Caco-2 (cell line): ENCODE measurements at regions not wholly inside any gene's neighbourhood (a gene's known extent, or its start where the extent isn't known, plus 50 kb on each side); places are given as distances from the start of the nearest gene placed in this dataset.
"Not testable (repeated sequence)": the region's sequence is repeated elsewhere in the genome, so short reads cannot be mapped to it uniquely, and the experiment has no call there.

Source experiments
- BruUV-seq: library from RNA; stranded (reverse); fragments of 400-500 nt; replicated peaks from 2 replicates; lab custom pipeline; 2021; lab: Mats Ljungman, UMichigan
- CTCF ChIA-PET: fragments of 300-600 bp; sonication (Branson Sonifier 250); formaldehyde crosslinking; loops from one replicate; lab custom pipeline; 2022; ENCODE audit warnings: antibody characterized with exemption; lab: Charles Lee
- POLR2A ChIA-PET: fragments of 300-600 bp; sonication (Branson Sonifier 250); formaldehyde crosslinking; loops from one replicate; lab custom pipeline; 2022; ENCODE audit warnings: antibody characterized with exemption; lab: Charles Lee
- DNase-seq, 2 experiments: peaks; one replicate each; pipeline versions ENCODE4 v3.0.0 to v3.0.0-alpha.2; 2020 to 2022
- H3K27me3 ChIP-seq: replicated peaks from 2 replicates; pipeline ENCODE4 v1.6.0; 2011; ENCODE audit warnings: low read length; ENCODE audit not compliant: control insufficient read depth, insufficient read depth
- H3K36me3 ChIP-seq: 2 replicates; pipeline ENCODE4 v1.5.1; 2011; ENCODE audit warnings: low read length; ENCODE audit not compliant: control insufficient read depth, insufficient read depth
- H3K4me1 ChIP-seq: fragments of 250-450 bp; sonication (Bioruptor Pico); 2 replicates; pipeline ENCODE4 v1.5.1; 2020; ENCODE audit warnings: mild to moderate bottlenecking
- H3K4me3 ChIP-seq: 2 replicates; pipeline ENCODE4 v1.5.1; 2011; ENCODE audit warnings: low read depth, mild to moderate bottlenecking, control low read depth, low read length
- H3K9me3 ChIP-seq: fragments of 250-450 bp; sonication (Bioruptor Pico); 2 replicates; pipeline ENCODE4 v1.5.1; 2020; ENCODE audit warnings: mild to moderate bottlenecking, moderate library complexity
- H3K27ac Mint-ChIP-seq: one replicate; pipeline ENCODE4 v1.8.0; 2022; ENCODE audit warnings: mixed read lengths; ENCODE audit not compliant: unreplicated experiment
- H3K27me3 Mint-ChIP-seq: one replicate; pipeline ENCODE4 v1.8.0; 2022; ENCODE audit warnings: mixed read lengths; ENCODE audit not compliant: insufficient read depth, unreplicated experiment
- H3K36me3 Mint-ChIP-seq: one replicate; pipeline ENCODE4 v1.8.0; 2022; ENCODE audit warnings: mild to moderate bottlenecking, mixed read lengths; ENCODE audit not compliant: insufficient read depth, unreplicated experiment
- H3K4me1 Mint-ChIP-seq: one replicate; pipeline ENCODE4 v1.8.0; 2022; ENCODE audit warnings: low read depth, mixed read lengths; ENCODE audit not compliant: unreplicated experiment
- H3K4me3 Mint-ChIP-seq: one replicate; pipeline ENCODE4 v1.8.0; 2022; ENCODE audit warnings: mild to moderate bottlenecking, moderate library complexity, mixed read lengths; ENCODE audit not compliant: unreplicated experiment
- H3K9me3 Mint-ChIP-seq: one replicate; pipeline ENCODE4 v1.8.0; 2022; ENCODE audit warnings: mixed read lengths; ENCODE audit not compliant: unreplicated experiment
- CTCF ChIP-seq, 2 experiments: fragments of 200-600 bp in 1 of 2; IDR thresholded peaks; 1 replicate in 1 of 2; 2 replicates in 1 of 2; pipeline versions ENCODE4 v1.5.1 to v1.8.0; 2011 to 2022; ENCODE audit warnings: antibody characterized with exemption in 1 of 2, control low read depth in 1 of 2, inconsistent platforms in 1 of 2, low read depth in 1 of 2, low read length in 1 of 2, mild to moderate bottlenecking in 1 of 2, moderate library complexity in 1 of 2; ENCODE audit not compliant: insufficient read depth in 1 of 2, severe bottlenecking in 1 of 2, unreplicated experiment in 1 of 2
- intact Hi-C: fragments of 100-400 bp; cut with micrococcal nuclease; formaldehyde crosslinking; loops from one replicate; pipeline ENCODE4 v1.10.0; 2022; ENCODE audit not compliant: unreplicated experiment

GRCh38 chr4:133264251-133264650 is 115.2 kb downstream of the PCDH10 start:
- H3K27me3 ChIP-seq, H3K9me3 ChIP-seq, H3K36me3 ChIP-seq, BruUV-seq, H3K9me3 Mint-ChIP-seq, H3K4me1 ChIP-seq, H3K4me3 ChIP-seq, H3K4me3 Mint-ChIP-seq, H3K27me3 Mint-ChIP-seq, POLR2A ChIA-PET, H3K36me3 Mint-ChIP-seq, H3K27ac Mint-ChIP-seq, H3K4me1 Mint-ChIP-seq, intact Hi-C loops, DNase-seq: not testable (repeated sequence)
- CTCF ChIA-PET = interaction anchor here (0.7 kb wide), 1 partner anchor 555 kb away, joined by 3 read pairs; no protein-coding TSS in a partner anchor

GRCh38 chr4:133263104-133263503 is 114.0 kb downstream of the PCDH10 start:
- H3K27me3 Mint-ChIP-seq = no peaks in the 10 kb centered on the region
- no peak for DNase-seq
- no peak for TF ChIP-seq CTCF (IDR thresholded peaks at IDR 0.05; ENCODE audit: insufficient read depth in 1 of 2, low read depth in 1 of 2, low read length in 1 of 2, severe bottlenecking in 1 of 2, unreplicated experiment in 1 of 2)
- H3K27me3 ChIP-seq = no peaks in the 10 kb centered on the region
- no peaks in the 10 kb centered on the region for H3K9me3 Mint-ChIP-seq
- H3K36me3 Mint-ChIP-seq = no peaks in the 10 kb centered on the region
- H3K4me3 Mint-ChIP-seq = no peak overlapping the region
- H3K9me3 ChIP-seq = no peaks in the 10 kb centered on the region
- CTCF ChIA-PET = interaction anchor here (0.6 to 0.9 kb wide), 2 partner anchors 116 to 156 kb away, joined by 3 to 5 read pairs; no protein-coding TSS in a partner anchor
- intact Hi-C loops = no loop called here
- POLR2A ChIA-PET = no interaction called here
- H3K4me1 ChIP-seq = no peaks in the 10 kb centered on the region
- no peaks in the 10 kb centered on the region for H3K4me1 Mint-ChIP-seq
- no peaks in the 10 kb centered on the region for H3K36me3 ChIP-seq
- no TSS peak for BruUV-seq
- no peak overlapping the region for H3K27ac Mint-ChIP-seq
- H3K4me3 ChIP-seq = no peak overlapping the region

GRCh38 chr4:133247861-133248260 is 98.8 kb downstream of the PCDH10 start:
- H3K27me3 ChIP-seq = no peaks in the 10 kb centered on the region
- no peaks in the 10 kb centered on the region for H3K36me3 Mint-ChIP-seq
- intact Hi-C loops = no loop called here
- POLR2A ChIA-PET = no interaction called here
- H3K36me3 ChIP-seq = no peaks in the 10 kb centered on the region
- peaks cover 4% of the 10 kb centered on the region for H3K27me3 Mint-ChIP-seq
- no peaks in the 10 kb centered on the region for H3K4me1 Mint-ChIP-seq
- no peak for TF ChIP-seq CTCF (IDR thresholded peaks at IDR 0.05; ENCODE audit: insufficient read depth in 1 of 2, low read depth in 1 of 2, low read length in 1 of 2, severe bottlenecking in 1 of 2, unreplicated experiment in 1 of 2)
- no peak overlapping the region for H3K27ac Mint-ChIP-seq
- no peaks in the 10 kb centered on the region for H3K9me3 ChIP-seq
- DNase-seq = no peak
- BruUV-seq = no TSS peak
- no peaks in the 10 kb centered on the region for H3K9me3 Mint-ChIP-seq
- CTCF ChIA-PET = no interaction called here
- H3K4me3 ChIP-seq = no peak overlapping the region
- H3K4me3 Mint-ChIP-seq = no peak overlapping the region
- H3K4me1 ChIP-seq = no peaks in the 10 kb centered on the region

GRCh38 chr4:133245226-133245625 is 96.1 kb downstream of the PCDH10 start:
- TF ChIP-seq CTCF (IDR thresholded peaks at IDR 0.05; ENCODE audit: insufficient read depth in 1 of 2, low read depth in 1 of 2, low read length in 1 of 2, severe bottlenecking in 1 of 2, unreplicated experiment in 1 of 2) = no peak
- intact Hi-C loops = no loop called here
- Mint-ChIP-seq H3K27ac (no peak overlapping the region), H3K4me1 (no peaks in the 10 kb centered on the region), H3K4me3 (no peak overlapping the region), H3K27me3 (peaks cover 4% of the 10 kb centered on the region), H3K9me3 (no peaks in the 10 kb centered on the region), H3K36me3 (no peaks in the 10 kb centered on the region)
- H3K4me1 ChIP-seq = no peaks in the 10 kb centered on the region
- H3K9me3 ChIP-seq = no peaks in the 10 kb centered on the region
- CTCF ChIA-PET = no interaction called here
- H3K27me3 ChIP-seq = no peaks in the 10 kb centered on the region
- no peak for DNase-seq
- BruUV-seq = no TSS peak
- POLR2A ChIA-PET = no interaction called here
- no peaks in the 10 kb centered on the region for H3K36me3 ChIP-seq
- H3K4me3 ChIP-seq = no peak overlapping the region
